ENCODE measurements at regions not wholly inside any gene's neighbourhood (a gene's known extent, or its start where the extent isn't known, plus 50 kb on each side); places are given as distances from the start of the nearest gene placed in this dataset.

DNA sequence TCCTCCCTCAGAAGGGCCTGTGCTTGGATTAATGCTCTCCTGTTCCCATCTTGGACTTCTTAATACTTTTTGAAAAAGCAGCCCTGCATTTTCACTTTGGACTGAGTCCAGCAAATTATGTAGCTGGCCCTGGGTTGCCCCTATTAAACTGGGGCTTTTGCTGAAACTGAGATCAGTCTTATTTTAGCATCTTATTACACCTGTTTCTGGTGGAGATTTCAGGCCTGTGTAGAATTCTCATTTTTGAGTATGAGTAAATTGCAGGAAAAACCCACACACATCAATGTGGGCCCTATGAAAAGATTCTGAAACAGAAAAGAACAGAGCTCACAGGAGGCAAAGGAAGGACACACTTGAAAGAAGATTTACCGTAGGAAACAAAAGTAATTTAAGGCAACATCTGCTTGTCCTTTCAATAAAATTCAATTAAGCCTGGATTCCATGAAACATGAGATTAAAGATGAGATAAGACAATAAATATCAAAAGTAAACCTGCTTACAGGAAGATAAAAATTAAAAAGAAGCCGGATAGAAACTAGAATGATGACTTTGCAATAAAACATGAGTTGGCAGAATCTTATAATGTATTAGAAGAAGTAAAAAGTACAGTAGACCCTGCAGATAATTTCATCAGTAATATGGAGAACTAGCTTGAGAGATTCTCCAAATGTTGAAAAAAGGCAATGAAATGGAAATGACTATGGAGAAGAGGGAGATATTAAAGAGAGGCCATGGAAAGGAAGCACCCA, 90.7 kb upstream of the GCFC2 start:
- Histone ChIP-seq H3K27me3 (ENCODE audit: control insufficient read depth, insufficient read depth, low read length) (no peaks in the 10 kb centered on the region), H3K36me3 (ENCODE audit: control insufficient read depth, insufficient read depth, low read length) (no peaks in the 10 kb centered on the region), H3K4me3 (ENCODE audit: low read depth, low read length) (no peak overlapping the region)
- TF ChIP-seq, protein P1, sequence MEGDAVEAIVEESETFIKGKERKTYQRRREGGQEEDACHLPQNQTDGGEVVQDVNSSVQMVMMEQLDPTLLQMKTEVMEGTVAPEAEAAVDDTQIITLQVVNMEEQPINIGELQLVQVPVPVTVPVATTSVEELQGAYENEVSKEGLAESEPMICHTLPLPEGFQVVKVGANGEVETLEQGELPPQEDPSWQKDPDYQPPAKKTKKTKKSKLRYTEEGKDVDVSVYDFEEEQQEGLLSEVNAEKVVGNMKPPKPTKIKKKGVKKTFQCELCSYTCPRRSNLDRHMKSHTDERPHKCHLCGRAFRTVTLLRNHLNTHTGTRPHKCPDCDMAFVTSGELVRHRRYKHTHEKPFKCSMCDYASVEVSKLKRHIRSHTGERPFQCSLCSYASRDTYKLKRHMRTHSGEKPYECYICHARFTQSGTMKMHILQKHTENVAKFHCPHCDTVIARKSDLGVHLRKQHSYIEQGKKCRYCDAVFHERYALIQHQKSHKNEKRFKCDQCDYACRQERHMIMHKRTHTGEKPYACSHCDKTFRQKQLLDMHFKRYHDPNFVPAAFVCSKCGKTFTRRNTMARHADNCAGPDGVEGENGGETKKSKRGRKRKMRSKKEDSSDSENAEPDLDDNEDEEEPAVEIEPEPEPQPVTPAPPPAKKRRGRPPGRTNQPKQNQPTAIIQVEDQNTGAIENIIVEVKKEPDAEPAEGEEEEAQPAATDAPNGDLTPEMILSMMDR (IDR thresholded peaks at IDR 0.05; ENCODE audit: insufficient read depth, low read depth, low read length) = no peak
- CTCF ChIA-PET = no interaction called here
- no peak for DNase-seq (ENCODE audit: low read depth)
- POLR2A ChIA-PET = no interaction called here

DNA sequence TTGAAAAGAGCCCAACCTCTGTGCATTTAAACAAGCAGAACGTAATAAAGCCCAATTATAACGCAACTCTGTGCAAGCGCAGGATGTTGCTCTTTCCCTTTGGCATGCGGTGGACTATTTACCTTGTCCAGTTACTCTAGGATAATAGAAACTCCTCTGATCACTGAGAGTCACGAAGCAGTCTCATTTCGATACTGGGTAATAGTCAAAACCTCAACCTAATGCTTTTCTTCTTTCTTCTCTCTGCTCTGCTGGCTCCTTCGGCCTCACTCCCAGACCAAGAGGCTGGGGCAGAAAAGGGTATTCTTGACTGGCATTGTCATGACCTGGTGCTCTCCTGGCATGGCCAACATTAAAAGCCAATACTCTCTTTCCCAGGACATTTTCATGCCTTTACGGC, 89.7 kb upstream of the GCFC2 start:
- DNase-seq (ENCODE audit: low read depth) = no peak
- no peaks in the 10 kb centered on the region for H3K36me3 ChIP-seq (ENCODE audit: control insufficient read depth, insufficient read depth, low read length)
- TF ChIP-seq, protein P1 (IDR thresholded peaks at IDR 0.05; ENCODE audit: insufficient read depth, low read depth, low read length) = no peak
- POLR2A ChIA-PET = no interaction called here
- no peak overlapping the region for H3K4me3 ChIP-seq (ENCODE audit: low read depth, low read length)
- no peaks in the 10 kb centered on the region for H3K27me3 ChIP-seq (ENCODE audit: control insufficient read depth, insufficient read depth, low read length)
- CTCF ChIA-PET = no interaction called here

DNA sequence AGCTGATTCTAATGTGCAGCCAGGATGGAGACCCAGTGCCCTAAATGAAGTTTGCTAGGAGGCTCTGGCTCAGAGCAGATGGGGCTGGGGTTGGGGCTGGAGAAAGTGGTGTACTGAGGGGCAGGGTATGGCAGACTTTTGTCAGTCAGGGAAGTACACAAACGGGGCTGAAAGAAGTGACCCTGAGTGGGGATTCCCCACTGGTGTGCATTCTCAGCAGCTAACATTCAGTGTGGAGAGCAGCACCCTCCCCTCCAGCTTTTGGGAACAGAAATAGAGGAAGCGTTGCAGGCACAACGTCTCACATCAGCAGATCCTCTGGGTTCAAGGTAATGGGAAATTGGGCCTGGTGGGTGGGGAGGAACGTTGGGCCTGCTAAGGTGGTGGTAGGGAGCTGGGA, 89.1 kb upstream of the GCFC2 start:
- ChIA-PET POLR2A (no interaction called here), CTCF (interaction anchor here (1.8 kb wide), 1 partner anchor 11 kb away, joined by 4 read pairs; no protein-coding TSS in a partner anchor)
- DNase-seq (ENCODE audit: low read depth) = no peak
- H3K36me3 ChIP-seq (ENCODE audit: control insufficient read depth, insufficient read depth, low read length) = no peaks in the 10 kb centered on the region
- H3K27me3 ChIP-seq (ENCODE audit: control insufficient read depth, insufficient read depth, low read length) = no peaks in the 10 kb centered on the region
- TF ChIP-seq, protein P1 (IDR thresholded peaks at IDR 0.05; ENCODE audit: insufficient read depth, low read depth, low read length) = no peak
- no peak overlapping the region for H3K4me3 ChIP-seq (ENCODE audit: low read depth, low read length)

DNA sequence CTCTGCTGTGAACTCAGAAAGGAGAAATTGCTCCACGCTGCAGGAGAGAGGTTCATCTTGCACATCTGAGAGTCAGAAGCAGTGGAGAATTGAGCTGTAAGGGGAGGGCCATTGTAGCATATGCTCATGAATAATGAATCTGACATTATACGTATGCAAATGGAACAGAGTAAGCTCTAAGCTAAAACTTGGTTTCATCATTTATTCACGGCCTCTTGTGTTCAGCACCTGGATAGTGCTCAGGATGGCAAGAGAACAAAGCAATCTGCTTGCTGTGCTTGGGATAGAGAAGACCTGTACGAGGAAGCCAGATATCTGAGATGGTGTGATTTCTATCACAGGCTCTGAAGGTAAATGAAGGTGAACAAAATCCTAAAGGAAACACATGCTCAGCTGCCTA, 87.9 kb upstream of the GCFC2 start:
- Histone ChIP-seq H3K27me3 (ENCODE audit: control insufficient read depth, insufficient read depth, low read length) (no peaks in the 10 kb centered on the region), H3K4me3 (ENCODE audit: low read depth, low read length) (no peak overlapping the region), H3K36me3 (ENCODE audit: control insufficient read depth, insufficient read depth, low read length) (no peaks in the 10 kb centered on the region)
- DNase-seq (ENCODE audit: low read depth) = no peak
- ChIA-PET CTCF (interaction anchor here (1.8 kb wide), 1 partner anchor 10 kb away, joined by 4 read pairs; no protein-coding TSS in a partner anchor), POLR2A (no interaction called here)
- TF ChIP-seq, protein P1 (IDR thresholded peaks at IDR 0.05; ENCODE audit: insufficient read depth, low read depth, low read length) = no peak

DNA sequence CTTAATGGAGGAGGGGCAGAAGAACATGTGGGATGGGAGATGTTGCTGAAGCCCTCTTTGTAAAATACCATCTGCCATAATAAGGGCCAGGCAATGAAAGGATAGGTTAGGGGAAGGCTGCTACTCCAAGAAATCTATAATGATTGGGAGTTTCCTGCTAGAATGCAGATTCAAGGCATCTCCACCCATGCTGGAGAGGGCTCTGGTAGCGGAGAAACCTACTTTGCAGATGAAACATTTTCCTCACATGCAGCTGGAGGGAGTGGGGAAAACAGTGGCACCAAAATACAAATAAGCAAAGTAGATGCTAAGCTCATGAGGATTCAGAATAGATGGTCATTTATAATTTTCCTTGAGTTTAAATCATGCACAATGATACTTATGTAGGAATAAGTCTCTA, 82.3 kb upstream of the GCFC2 start:
- TF ChIP-seq, protein P1 (IDR thresholded peaks at IDR 0.05; ENCODE audit: insufficient read depth, low read depth, low read length) = no peak
- no peak overlapping the region for H3K4me3 ChIP-seq (ENCODE audit: low read depth, low read length)
- H3K27me3 ChIP-seq (ENCODE audit: control insufficient read depth, insufficient read depth, low read length) = no peaks in the 10 kb centered on the region
- ChIA-PET CTCF (interaction anchor here (1.6 kb wide), 1 partner anchor 18 kb away, joined by 4 read pairs; no protein-coding TSS in a partner anchor), POLR2A (no interaction called here)
- H3K36me3 ChIP-seq (ENCODE audit: control insufficient read depth, insufficient read depth, low read length) = no peaks in the 10 kb centered on the region
- DNase-seq (ENCODE audit: low read depth) = no peak

Measured in BJ (cell line).